H1 (cell line): ENCODE measurements at regions not wholly inside any gene's neighbourhood (a gene's known extent, or its start where the extent isn't known, plus 50 kb on each side); places are given as distances from the start of the nearest gene placed in this dataset.

ENCODE experiments used
- EGR1 ChIP-seq: IDR thresholded peaks from 2 replicates; pipeline ENCODE4 v1.6.1; 2011; ENCODE audit warnings: low read depth, low read length, borderline replicate concordance
- EP300 ChIP-seq, 2 experiments: IDR thresholded peaks; 1 replicate in 1 of 2; 2 replicates in 1 of 2; pipeline ENCODE4 v1.6.1; 2011 to 2012; ENCODE audit warnings: low read depth in 2 of 2, low read length in 2 of 2, mild to moderate bottlenecking in 2 of 2, borderline replicate concordance in 1 of 2, inconsistent platforms in 1 of 2, moderate library complexity in 1 of 2
- EZH2 ChIP-seq: fragments of 200-600 bp; sonication (generic); IDR thresholded peaks from 2 replicates; pipeline ENCODE4 v1.7.1; 2012; ENCODE audit warnings: low read depth, mild to moderate bottlenecking, moderate library complexity, low read length, inconsistent platforms; ENCODE audit not compliant: severe bottlenecking
- KDM1A ChIP-seq: fragments of 200-600, 300-600 bp; sonication (generic); IDR thresholded peaks from 2 replicates; pipeline ENCODE4 v1.7.1; 2016; ENCODE audit warnings: mild to moderate bottlenecking, low read length, borderline replicate concordance
- MAFK ChIP-seq: IDR thresholded peaks from 2 replicates; pipeline ENCODE4 v1.6.1; 2012; ENCODE audit warnings: low read depth, mild to moderate bottlenecking, improper control_type of control experiment, low read length
- RAD21 ChIP-seq, 2 experiments: IDR thresholded peaks in 1 of 2; conservative IDR thresholded peaks in 1 of 2; 2 replicates each; pipeline ENCODE4 v1.6.1; 2011; ENCODE audit warnings: low read depth in 2 of 2, low read length in 2 of 2, improper control_type of control experiment in 1 of 2, inconsistent platforms in 1 of 2, mild to moderate bottlenecking in 1 of 2, moderate library complexity in 1 of 2
- TF ChIP-seq, protein P1 (sequence below): fragments of 300-600 bp; sonication (generic); IDR thresholded peaks from 2 replicates; pipeline ENCODE4 v1.7.1; 2012; ENCODE audit warnings: low read length, moderate library complexity, mild to moderate bottlenecking, inconsistent platforms; ENCODE audit not compliant: insufficient replicate concordance
- TF ChIP-seq, protein P2 (sequence below): IDR thresholded peaks from 2 replicates; pipeline ENCODE4 v1.6.1; 2011; ENCODE audit warnings: low read length, improper control_type of control experiment

DNA sequence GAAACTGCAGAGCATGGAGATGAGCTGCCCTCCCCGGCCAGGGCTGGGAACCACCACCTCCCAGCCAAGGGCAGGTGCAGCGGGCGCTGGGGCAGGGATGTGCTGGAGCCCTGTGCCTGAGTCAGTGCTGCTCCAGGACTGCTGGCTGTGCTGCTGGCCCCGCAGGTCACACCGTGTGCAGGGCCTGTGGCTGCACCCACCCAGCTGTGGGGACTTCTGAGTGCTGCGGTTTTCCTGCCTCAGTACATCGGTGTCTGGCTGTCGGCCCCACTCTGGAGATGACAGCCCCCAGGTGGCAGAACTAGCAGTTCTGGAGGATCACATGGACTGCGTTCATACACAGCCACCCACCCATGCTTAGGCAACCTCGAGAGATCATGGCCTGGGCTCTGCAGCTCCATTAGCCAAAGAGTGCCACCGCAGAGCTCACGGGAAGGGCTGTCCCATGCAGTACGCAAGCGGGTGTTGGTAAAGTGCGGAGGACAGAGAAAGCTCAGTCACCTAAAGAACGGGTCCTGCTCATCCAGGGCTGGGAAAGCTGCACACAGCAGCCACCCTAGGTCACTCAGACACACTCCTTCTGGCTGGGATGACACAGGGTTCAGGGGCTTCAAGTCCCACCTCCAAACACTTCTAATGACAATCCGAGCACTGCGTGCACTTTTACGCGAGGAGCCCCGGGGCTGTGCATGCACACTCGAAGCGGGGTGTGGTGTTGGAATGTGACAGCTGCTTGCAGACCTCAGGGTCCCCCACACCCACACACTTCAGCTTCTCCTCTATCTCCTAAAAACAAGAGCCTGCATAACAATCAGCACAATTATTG, 198.1 kb upstream of the PPP2R2D start (continued):
- TF ChIP-seq, protein P1, sequence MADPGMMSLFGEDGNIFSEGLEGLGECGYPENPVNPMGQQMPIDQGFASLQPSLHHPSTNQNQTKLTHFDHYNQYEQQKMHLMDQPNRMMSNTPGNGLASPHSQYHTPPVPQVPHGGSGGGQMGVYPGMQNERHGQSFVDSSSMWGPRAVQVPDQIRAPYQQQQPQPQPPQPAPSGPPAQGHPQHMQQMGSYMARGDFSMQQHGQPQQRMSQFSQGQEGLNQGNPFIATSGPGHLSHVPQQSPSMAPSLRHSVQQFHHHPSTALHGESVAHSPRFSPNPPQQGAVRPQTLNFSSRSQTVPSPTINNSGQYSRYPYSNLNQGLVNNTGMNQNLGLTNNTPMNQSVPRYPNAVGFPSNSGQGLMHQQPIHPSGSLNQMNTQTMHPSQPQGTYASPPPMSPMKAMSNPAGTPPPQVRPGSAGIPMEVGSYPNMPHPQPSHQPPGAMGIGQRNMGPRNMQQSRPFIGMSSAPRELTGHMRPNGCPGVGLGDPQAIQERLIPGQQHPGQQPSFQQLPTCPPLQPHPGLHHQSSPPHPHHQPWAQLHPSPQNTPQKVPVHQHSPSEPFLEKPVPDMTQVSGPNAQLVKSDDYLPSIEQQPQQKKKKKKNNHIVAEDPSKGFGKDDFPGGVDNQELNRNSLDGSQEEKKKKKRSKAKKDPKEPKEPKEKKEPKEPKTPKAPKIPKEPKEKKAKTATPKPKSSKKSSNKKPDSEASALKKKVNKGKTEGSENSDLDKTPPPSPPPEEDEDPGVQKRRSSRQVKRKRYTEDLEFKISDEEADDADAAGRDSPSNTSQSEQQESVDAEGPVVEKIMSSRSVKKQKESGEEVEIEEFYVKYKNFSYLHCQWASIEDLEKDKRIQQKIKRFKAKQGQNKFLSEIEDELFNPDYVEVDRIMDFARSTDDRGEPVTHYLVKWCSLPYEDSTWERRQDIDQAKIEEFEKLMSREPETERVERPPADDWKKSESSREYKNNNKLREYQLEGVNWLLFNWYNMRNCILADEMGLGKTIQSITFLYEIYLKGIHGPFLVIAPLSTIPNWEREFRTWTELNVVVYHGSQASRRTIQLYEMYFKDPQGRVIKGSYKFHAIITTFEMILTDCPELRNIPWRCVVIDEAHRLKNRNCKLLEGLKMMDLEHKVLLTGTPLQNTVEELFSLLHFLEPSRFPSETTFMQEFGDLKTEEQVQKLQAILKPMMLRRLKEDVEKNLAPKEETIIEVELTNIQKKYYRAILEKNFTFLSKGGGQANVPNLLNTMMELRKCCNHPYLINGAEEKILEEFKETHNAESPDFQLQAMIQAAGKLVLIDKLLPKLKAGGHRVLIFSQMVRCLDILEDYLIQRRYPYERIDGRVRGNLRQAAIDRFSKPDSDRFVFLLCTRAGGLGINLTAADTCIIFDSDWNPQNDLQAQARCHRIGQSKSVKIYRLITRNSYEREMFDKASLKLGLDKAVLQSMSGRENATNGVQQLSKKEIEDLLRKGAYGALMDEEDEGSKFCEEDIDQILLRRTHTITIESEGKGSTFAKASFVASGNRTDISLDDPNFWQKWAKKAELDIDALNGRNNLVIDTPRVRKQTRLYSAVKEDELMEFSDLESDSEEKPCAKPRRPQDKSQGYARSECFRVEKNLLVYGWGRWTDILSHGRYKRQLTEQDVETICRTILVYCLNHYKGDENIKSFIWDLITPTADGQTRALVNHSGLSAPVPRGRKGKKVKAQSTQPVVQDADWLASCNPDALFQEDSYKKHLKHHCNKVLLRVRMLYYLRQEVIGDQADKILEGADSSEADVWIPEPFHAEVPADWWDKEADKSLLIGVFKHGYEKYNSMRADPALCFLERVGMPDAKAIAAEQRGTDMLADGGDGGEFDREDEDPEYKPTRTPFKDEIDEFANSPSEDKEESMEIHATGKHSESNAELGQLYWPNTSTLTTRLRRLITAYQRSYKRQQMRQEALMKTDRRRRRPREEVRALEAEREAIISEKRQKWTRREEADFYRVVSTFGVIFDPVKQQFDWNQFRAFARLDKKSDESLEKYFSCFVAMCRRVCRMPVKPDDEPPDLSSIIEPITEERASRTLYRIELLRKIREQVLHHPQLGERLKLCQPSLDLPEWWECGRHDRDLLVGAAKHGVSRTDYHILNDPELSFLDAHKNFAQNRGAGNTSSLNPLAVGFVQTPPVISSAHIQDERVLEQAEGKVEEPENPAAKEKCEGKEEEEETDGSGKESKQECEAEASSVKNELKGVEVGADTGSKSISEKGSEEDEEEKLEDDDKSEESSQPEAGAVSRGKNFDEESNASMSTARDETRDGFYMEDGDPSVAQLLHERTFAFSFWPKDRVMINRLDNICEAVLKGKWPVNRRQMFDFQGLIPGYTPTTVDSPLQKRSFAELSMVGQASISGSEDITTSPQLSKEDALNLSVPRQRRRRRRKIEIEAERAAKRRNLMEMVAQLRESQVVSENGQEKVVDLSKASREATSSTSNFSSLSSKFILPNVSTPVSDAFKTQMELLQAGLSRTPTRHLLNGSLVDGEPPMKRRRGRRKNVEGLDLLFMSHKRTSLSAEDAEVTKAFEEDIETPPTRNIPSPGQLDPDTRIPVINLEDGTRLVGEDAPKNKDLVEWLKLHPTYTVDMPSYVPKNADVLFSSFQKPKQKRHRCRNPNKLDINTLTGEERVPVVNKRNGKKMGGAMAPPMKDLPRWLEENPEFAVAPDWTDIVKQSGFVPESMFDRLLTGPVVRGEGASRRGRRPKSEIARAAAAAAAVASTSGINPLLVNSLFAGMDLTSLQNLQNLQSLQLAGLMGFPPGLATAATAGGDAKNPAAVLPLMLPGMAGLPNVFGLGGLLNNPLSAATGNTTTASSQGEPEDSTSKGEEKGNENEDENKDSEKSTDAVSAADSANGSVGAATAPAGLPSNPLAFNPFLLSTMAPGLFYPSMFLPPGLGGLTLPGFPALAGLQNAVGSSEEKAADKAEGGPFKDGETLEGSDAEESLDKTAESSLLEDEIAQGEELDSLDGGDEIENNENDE = no peak
- TF ChIP-seq EP300 (IDR thresholded peaks at IDR 0.05; ENCODE audit: borderline replicate concordance in 1 of 2, low read depth in 2 of 2, low read length in 2 of 2) (no peak), RAD21 (IDR thresholded peaks at IDR 0.05 in 1 of 2, conservative IDR thresholded peaks at IDR 0.05 in 1 of 2; ENCODE audit: low read depth in 2 of 2, low read length in 2 of 2) (no peak), KDM1A (no peak), EGR1 (no peak), EZH2 (no peak), MAFK (no peak)
- TF ChIP-seq, protein P2, sequence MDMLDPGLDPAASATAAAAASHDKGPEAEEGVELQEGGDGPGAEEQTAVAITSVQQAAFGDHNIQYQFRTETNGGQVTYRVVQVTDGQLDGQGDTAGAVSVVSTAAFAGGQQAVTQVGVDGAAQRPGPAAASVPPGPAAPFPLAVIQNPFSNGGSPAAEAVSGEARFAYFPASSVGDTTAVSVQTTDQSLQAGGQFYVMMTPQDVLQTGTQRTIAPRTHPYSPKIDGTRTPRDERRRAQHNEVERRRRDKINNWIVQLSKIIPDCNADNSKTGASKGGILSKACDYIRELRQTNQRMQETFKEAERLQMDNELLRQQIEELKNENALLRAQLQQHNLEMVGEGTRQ = no peak
